Caco-2 (cell line): ENCODE measurements at regions not wholly inside any gene's neighbourhood (a gene's known extent, or its start where the extent isn't known, plus 50 kb on each side); places are given as distances from the start of the nearest gene placed in this dataset.
"Not testable (repeated sequence)": the region's sequence is repeated elsewhere in the genome, so short reads cannot be mapped to it uniquely, and the experiment has no call there.

ENCODE experiments used
- BruUV-seq: library from RNA; stranded (reverse); fragments of 400-500 nt; replicated peaks from 2 replicates; lab custom pipeline; 2021; lab: Mats Ljungman, UMichigan
- CTCF ChIA-PET: fragments of 300-600 bp; sonication (Branson Sonifier 250); formaldehyde crosslinking; loops from one replicate; lab custom pipeline; 2022; ENCODE audit warnings: antibody characterized with exemption; lab: Charles Lee
- POLR2A ChIA-PET: fragments of 300-600 bp; sonication (Branson Sonifier 250); formaldehyde crosslinking; loops from one replicate; lab custom pipeline; 2022; ENCODE audit warnings: antibody characterized with exemption; lab: Charles Lee
- DNase-seq, 2 experiments: peaks; one replicate each; pipeline versions ENCODE4 v3.0.0 to v3.0.0-alpha.2; 2020 to 2022
- H3K27me3 ChIP-seq: replicated peaks from 2 replicates; pipeline ENCODE4 v1.6.0; 2011; ENCODE audit warnings: low read length; ENCODE audit not compliant: control insufficient read depth, insufficient read depth
- H3K36me3 ChIP-seq: 2 replicates; pipeline ENCODE4 v1.5.1; 2011; ENCODE audit warnings: low read length; ENCODE audit not compliant: control insufficient read depth, insufficient read depth
- H3K4me1 ChIP-seq: fragments of 250-450 bp; sonication (Bioruptor Pico); 2 replicates; pipeline ENCODE4 v1.5.1; 2020; ENCODE audit warnings: mild to moderate bottlenecking
- H3K4me3 ChIP-seq: 2 replicates; pipeline ENCODE4 v1.5.1; 2011; ENCODE audit warnings: low read depth, mild to moderate bottlenecking, control low read depth, low read length
- H3K9me3 ChIP-seq: fragments of 250-450 bp; sonication (Bioruptor Pico); 2 replicates; pipeline ENCODE4 v1.5.1; 2020; ENCODE audit warnings: mild to moderate bottlenecking, moderate library complexity
- H3K27ac Mint-ChIP-seq: one replicate; pipeline ENCODE4 v1.8.0; 2022; ENCODE audit warnings: mixed read lengths; ENCODE audit not compliant: unreplicated experiment
- H3K27me3 Mint-ChIP-seq: one replicate; pipeline ENCODE4 v1.8.0; 2022; ENCODE audit warnings: mixed read lengths; ENCODE audit not compliant: insufficient read depth, unreplicated experiment
- H3K36me3 Mint-ChIP-seq: one replicate; pipeline ENCODE4 v1.8.0; 2022; ENCODE audit warnings: mild to moderate bottlenecking, mixed read lengths; ENCODE audit not compliant: insufficient read depth, unreplicated experiment
- H3K4me1 Mint-ChIP-seq: one replicate; pipeline ENCODE4 v1.8.0; 2022; ENCODE audit warnings: low read depth, mixed read lengths; ENCODE audit not compliant: unreplicated experiment
- H3K4me3 Mint-ChIP-seq: one replicate; pipeline ENCODE4 v1.8.0; 2022; ENCODE audit warnings: mild to moderate bottlenecking, moderate library complexity, mixed read lengths; ENCODE audit not compliant: unreplicated experiment
- H3K9me3 Mint-ChIP-seq: one replicate; pipeline ENCODE4 v1.8.0; 2022; ENCODE audit warnings: mixed read lengths; ENCODE audit not compliant: unreplicated experiment
- CTCF ChIP-seq, 2 experiments: fragments of 200-600 bp in 1 of 2; IDR thresholded peaks; 1 replicate in 1 of 2; 2 replicates in 1 of 2; pipeline versions ENCODE4 v1.5.1 to v1.8.0; 2011 to 2022; ENCODE audit warnings: antibody characterized with exemption in 1 of 2, control low read depth in 1 of 2, inconsistent platforms in 1 of 2, low read depth in 1 of 2, low read length in 1 of 2, mild to moderate bottlenecking in 1 of 2, moderate library complexity in 1 of 2; ENCODE audit not compliant: insufficient read depth in 1 of 2, severe bottlenecking in 1 of 2, unreplicated experiment in 1 of 2
- intact Hi-C: fragments of 100-400 bp; cut with micrococcal nuclease; formaldehyde crosslinking; loops from one replicate; pipeline ENCODE4 v1.10.0; 2022; ENCODE audit not compliant: unreplicated experiment

GRCh38 chr14:48243900-48244299 is 568.5 kb upstream of the MDGA2 start:
- CTCF ChIA-PET, result no interaction called here
- H3K4me1 Mint-ChIP-seq, result no peaks in the 10 kb centered on the region
- no peak for TF ChIP-seq CTCF (IDR thresholded peaks at IDR 0.05; ENCODE audit: insufficient read depth in 1 of 2, low read depth in 1 of 2, low read length in 1 of 2, severe bottlenecking in 1 of 2, unreplicated experiment in 1 of 2)
- Histone ChIP-seq H3K9me3 (no peaks in the 10 kb centered on the region), H3K36me3 (no peaks in the 10 kb centered on the region), H3K27me3 (no peaks in the 10 kb centered on the region), H3K4me1 (no peaks in the 10 kb centered on the region), H3K4me3 (no peak overlapping the region)
- no peaks in the 10 kb centered on the region for H3K36me3 Mint-ChIP-seq
- intact Hi-C loops, result no loop called here
- BruUV-seq, result no TSS peak
- no peak for DNase-seq
- H3K4me3 Mint-ChIP-seq, result no peak overlapping the region
- POLR2A ChIA-PET, result no interaction called here
- H3K9me3 Mint-ChIP-seq, result no peaks in the 10 kb centered on the region
- H3K27me3 Mint-ChIP-seq, result no peaks in the 10 kb centered on the region
- H3K27ac Mint-ChIP-seq, result no peak overlapping the region

GRCh38 chr14:48229091-48229490 is 553.7 kb upstream of the MDGA2 start:
- no peak for TF ChIP-seq CTCF (IDR thresholded peaks at IDR 0.05; ENCODE audit: insufficient read depth in 1 of 2, low read depth in 1 of 2, low read length in 1 of 2, severe bottlenecking in 1 of 2, unreplicated experiment in 1 of 2)
- POLR2A ChIA-PET, result no interaction called here

GRCh38 chr14:48193893-48194292 is 518.5 kb upstream of the MDGA2 start:
- no peaks in the 10 kb centered on the region for H3K36me3 ChIP-seq
- no TSS peak for BruUV-seq
- H3K36me3 Mint-ChIP-seq, result no peaks in the 10 kb centered on the region
- no peak for DNase-seq
- no peaks in the 10 kb centered on the region for H3K4me1 ChIP-seq
- H3K27ac Mint-ChIP-seq, result no peak overlapping the region
- no peaks in the 10 kb centered on the region for H3K9me3 ChIP-seq
- TF ChIP-seq CTCF (IDR thresholded peaks at IDR 0.05; ENCODE audit: insufficient read depth in 1 of 2, low read depth in 1 of 2, low read length in 1 of 2, severe bottlenecking in 1 of 2, unreplicated experiment in 1 of 2), result no peak
- intact Hi-C loops, result no loop called here
- no peaks in the 10 kb centered on the region for H3K27me3 ChIP-seq
- no peak overlapping the region for H3K4me3 ChIP-seq
- H3K4me1 Mint-ChIP-seq, result no peaks in the 10 kb centered on the region
- ChIA-PET CTCF (no interaction called here), POLR2A (no interaction called here)
- no peaks in the 10 kb centered on the region for H3K27me3 Mint-ChIP-seq
- H3K4me3 Mint-ChIP-seq, result no peak overlapping the region
- no peaks in the 10 kb centered on the region for H3K9me3 Mint-ChIP-seq

More at GRCh38 chr14:48229091-48229490, 553.7 kb upstream of the MDGA2 start:
- Mint-ChIP-seq H3K27me3 (no peaks in the 10 kb centered on the region), H3K4me3 (no peak overlapping the region), H3K36me3 (no peaks in the 10 kb centered on the region), H3K9me3 (no peaks in the 10 kb centered on the region), H3K27ac (no peak overlapping the region), H3K4me1 (no peaks in the 10 kb centered on the region)
- CTCF ChIA-PET, result no interaction called here
- intact Hi-C loops, result no loop called here
- Histone ChIP-seq H3K4me3 (no peak overlapping the region), H3K4me1 (no peaks in the 10 kb centered on the region), H3K36me3 (no peaks in the 10 kb centered on the region), H3K27me3 (no peaks in the 10 kb centered on the region), H3K9me3 (no peaks in the 10 kb centered on the region)
- DNase-seq, result no peak
- BruUV-seq, result no TSS peak

- CTCF ChIA-PET, result not testable (repeated sequence)
Observed at GRCh38 chr14:48149624-48150023, 474.2 kb upstream of the MDGA2 start.

More at GRCh38 chr14:48149624-48150023, 474.2 kb upstream of the MDGA2 start:
- H3K4me1 ChIP-seq, DNase-seq, intact Hi-C loops, H3K36me3 Mint-ChIP-seq, H3K4me3 Mint-ChIP-seq, H3K4me1 Mint-ChIP-seq, POLR2A ChIA-PET, H3K27me3 Mint-ChIP-seq, H3K36me3 ChIP-seq, H3K27ac Mint-ChIP-seq, H3K9me3 Mint-ChIP-seq, H3K27me3 ChIP-seq, H3K4me3 ChIP-seq, BruUV-seq, H3K9me3 ChIP-seq: not testable (repeated sequence)
